UCSD-AML1 (cell line): ENCODE measurements at regions not wholly inside any gene's neighbourhood (a gene's known extent, or its start where the extent isn't known, plus 50 kb on each side); places are given as distances from the start of the nearest gene placed in this dataset.
A peak's percentile ranks its signal among the peaks of the same experiment; 100 is the strongest.

Experiments
- DNase-seq: peaks from one replicate; lab custom pipeline; 2025; ENCODE audit not compliant: unreplicated experiment; lab: John Stamatoyannopoulos, UW

- DNase-seq: peak; percentile 7
Observed at GRCh38 chr5:129322968-129323367, 137.1 kb upstream of the ADAMTS19 start.

DNA sequence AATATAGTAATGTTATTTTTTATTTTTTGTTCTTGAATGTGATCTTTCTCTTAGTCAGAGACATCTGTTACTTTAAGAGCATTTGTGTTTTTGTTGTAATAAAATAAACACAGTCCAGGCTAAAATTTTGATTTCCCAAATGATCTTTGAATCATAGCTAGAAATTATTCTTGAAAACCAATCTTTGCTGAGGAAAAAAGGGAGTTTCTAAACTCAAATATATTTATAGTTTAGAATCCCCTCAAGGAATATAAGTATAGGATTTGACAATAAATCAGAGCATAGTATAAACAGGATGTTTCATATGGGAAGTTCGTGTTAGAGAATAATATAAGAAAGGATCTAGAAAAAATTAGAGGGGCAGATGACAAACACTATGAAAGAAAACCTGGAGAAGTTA is 118.8 kb upstream of the ADAMTS19 start:
- no peak for DNase-seq

GRCh38 chr5:129342796-129343195 is 117.3 kb upstream of the ADAMTS19 start:
- DNase-seq: no peak

DNA sequence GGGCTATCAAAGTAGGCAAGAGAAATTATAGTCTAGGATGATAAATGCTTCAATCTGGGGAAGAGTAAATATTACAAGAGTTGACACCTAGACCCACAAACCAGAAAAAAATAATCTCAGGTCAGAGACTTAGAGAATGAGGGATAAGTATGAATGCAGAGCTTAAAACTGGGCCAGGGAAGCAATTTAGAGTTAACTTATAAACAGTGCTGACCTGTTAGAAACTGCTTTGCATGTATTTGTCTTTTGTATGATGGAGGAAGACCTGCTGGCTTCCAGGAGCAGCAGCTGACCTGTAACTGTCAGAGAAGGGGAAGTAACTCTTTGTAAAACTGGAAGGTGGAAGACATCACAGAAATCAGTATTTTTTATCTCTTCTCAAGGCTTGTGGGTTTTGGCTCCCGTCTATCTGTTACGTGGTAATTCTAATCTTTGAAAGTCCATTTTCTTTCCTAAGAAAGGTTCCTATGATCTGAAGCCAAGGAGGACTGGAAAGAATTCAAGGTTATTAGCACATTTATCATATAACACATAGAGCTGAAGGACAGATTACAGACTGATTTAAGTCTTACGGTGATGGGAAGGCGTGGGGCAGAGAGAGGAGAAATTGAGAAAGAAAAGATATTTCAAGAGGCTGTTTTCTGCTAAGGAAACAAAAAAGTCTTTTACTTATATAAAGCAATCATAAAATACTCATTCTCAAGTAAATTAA is 114.7 kb upstream of the ADAMTS19 start:
- DNase-seq: no peak

DNA sequence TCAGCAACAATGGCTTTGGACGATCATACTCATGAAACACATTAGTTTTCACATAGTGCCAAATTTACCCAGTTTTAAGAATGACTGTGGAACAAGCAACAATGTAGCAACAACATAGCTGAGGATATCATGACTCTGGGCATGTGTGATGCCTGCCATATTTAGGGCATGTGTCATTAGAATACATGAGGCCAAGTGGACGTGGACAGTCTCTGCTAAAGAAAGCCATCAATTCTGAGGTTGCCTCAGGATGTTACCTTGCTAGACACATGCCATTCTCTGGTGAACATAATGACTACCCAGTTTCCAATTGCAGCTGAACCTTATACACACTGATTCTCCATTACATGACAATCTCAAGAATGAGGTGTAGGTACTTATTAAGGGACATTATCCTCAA is 103.3 kb upstream of the ADAMTS19 start:
- DNase-seq: no peak

GRCh38 chr5:129358069-129358468 is 102.0 kb upstream of the ADAMTS19 start:
- no peak for DNase-seq

- DNase-seq: no peak
Observed at GRCh38 chr5:129359450-129359849, 100.6 kb upstream of the ADAMTS19 start.

- no peak for DNase-seq
Observed at GRCh38 chr5:129361441-129362025, 98.6 kb upstream of the ADAMTS19 start.

DNA sequence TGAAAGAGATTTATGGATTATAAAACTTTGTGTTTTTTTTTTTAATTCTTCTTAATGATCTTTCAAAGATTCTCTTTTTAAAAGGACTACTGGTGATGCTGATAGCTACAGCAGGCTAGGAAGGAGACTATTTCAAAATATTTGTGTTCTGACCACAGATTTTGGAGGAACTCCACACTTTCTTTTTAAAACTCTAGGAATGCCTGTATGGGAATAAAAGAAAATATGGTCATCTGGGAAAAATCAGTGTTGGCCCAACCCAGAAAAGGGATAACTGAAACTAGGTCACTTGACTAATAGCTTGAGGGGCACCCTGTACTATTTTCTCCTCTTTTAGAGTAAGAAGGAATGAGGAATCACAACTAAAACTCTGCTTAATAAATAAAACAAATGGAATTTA is 97.6 kb upstream of the ADAMTS19 start:
- no peak for DNase-seq

- DNase-seq: no peak
Observed at GRCh38 chr5:129363991-129364390, 96.1 kb upstream of the ADAMTS19 start.

GRCh38 chr5:129367883-129368282 is 92.2 kb upstream of the ADAMTS19 start:
- no peak for DNase-seq

GRCh38 chr5:129372025-129372424 is 88.1 kb upstream of the ADAMTS19 start:
- no peak for DNase-seq

GRCh38 chr5:129377504-129377903 is 82.6 kb upstream of the ADAMTS19 start:
- DNase-seq: no peak

GRCh38 chr5:129378961-129379360 is 81.1 kb upstream of the ADAMTS19 start:
- DNase-seq: no peak

DNA sequence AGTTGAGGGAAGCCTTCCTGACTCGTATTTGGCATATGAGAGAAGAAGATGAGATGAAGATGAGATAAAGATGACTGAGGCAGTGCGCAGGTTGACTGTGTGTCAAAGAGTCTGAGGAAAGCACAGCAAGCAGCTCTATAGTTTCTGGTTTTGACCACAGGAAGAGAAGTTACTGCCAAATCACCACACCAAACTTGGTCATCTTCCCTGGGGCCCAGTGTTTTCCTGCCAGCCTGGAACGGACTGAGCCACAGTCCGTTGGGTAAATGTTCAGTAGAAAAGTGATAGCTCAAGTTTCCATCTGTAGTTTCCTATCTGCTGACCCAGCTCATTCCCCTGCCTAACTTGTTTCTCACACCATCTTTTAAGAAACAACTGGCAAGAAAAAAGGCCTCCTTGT is 80.7 kb upstream of the ADAMTS19 start:
- no peak for DNase-seq

DNA sequence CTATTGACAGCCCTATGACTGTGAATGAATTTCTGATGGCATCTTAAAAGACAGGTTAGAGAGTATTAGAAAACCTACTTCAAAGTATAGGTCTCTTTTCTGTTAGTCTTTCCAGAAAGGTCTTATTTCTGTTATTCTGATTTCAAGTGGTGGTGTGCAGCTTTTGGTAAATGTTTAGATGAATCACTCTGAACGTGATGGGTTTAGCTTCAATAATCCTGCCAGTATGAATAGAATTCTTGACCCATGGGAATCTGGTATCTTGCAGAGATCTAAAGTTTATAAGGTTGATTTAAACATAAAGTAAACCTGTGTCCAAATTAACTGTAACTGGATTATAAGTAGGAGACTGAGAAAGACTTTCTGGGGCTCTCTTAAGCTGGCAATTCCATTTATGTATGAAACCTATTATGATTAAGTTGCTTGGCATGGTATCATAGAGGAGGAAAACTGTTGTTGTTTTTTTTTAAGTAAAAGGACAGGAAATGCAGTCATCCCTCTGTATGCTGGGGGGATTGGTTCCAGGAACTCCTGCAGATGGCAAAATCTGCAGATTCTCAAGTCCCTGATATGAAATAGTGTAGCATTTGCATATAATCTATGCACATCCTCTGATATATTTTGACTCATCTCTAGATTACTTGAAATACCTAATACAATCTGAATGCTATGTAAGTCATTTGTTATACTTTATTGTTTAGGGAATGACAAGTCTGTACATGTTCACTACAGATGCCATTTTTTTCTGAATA is 77.0 kb upstream of the ADAMTS19 start:
- no peak for DNase-seq

DNA sequence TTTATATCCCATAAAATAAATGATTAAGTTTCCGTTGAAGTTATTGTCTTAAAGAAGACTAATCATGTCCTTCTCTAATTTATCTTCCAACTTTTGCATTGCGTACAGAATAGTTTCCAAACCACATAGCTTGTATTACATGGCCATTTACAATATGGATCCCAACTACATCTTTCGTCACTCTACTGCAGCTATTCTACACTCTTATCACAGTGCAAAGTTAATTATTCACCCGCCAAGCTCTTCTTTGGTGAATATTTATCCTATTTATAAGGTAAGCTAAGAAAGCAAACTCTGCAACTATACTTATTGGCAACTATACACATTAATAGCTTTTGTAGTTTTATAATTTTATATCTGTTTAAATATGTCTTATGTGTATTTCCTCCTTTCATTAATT is 75.9 kb upstream of the ADAMTS19 start:
- DNase-seq: no peak

DNA sequence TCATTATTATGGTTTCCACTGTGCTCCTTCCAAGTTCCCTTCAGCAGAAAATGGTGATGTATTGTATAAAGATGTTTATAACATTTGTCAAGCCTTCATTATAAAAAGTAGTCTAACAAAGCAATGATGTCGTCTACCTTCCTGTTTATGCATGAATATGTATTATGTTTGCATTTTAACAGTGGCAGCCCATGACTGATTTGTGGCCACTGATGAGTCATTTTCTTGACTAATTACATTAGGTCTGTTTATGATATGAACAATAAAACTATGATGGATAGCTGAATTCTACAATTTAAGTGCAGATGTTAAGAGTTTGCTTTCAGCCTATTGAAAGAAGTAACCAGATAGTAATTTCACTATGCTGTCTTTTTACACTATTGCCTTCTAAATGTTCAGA is 75.4 kb upstream of the ADAMTS19 start:
- DNase-seq: no peak

GRCh38 chr5:129387944-129388343 is 72.2 kb upstream of the ADAMTS19 start:
- no peak for DNase-seq

GRCh38 chr5:129392681-129393080 is 67.4 kb upstream of the ADAMTS19 start:
- DNase-seq: no peak

DNA sequence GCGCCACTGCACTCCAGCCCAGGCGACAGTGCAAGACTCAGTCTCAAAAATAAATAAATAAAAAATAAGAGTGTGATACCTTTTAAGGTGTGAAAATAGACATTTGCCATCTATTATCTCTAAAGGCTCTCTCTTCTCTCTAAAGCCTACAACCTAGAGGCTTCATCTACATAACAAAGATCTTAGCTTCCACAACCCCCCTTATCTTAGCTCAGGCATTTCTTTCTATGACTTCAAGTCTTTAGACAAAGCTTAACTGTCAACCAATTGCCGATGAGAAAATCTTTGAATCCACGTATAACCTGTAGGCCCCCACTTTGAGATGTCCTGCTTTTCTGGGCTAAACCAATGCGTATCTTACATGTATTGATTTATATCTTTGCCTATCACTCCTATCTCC is 64.9 kb upstream of the ADAMTS19 start:
- no peak for DNase-seq

- DNase-seq: no peak
Observed at GRCh38 chr5:129398026-129398678, 61.9 kb upstream of the ADAMTS19 start.
